ENCODE measurements at regions not wholly inside any gene's neighbourhood (a gene's known extent, or its start where the extent isn't known, plus 50 kb on each side); places are given as distances from the start of the nearest gene placed in this dataset.

GRCh38 chr19:30116984-30117555 is 175.0 kb downstream of the URI1 start:
- no peak for TF ChIP-seq CTCF (IDR thresholded peaks at IDR 0.05; ENCODE audit: insufficient read depth, low read depth, low read length)
- TF ChIP-seq EZH2 (IDR thresholded peaks at IDR 0.05; ENCODE audit: insufficient read depth, low read length), result no peak
